H1 (cell line): ENCODE measurements at regions not wholly inside any gene's neighbourhood (a gene's known extent, or its start where the extent isn't known, plus 50 kb on each side); places are given as distances from the start of the nearest gene placed in this dataset.

Experiments used
- CTCF ChIA-PET: fragments of 300-600 bp; sonication (Branson Sonifier 250); formaldehyde crosslinking; loops from one replicate; lab custom pipeline; 2021; ENCODE audit not compliant: partially characterized antibody; lab: Charles Lee
- POLR2A ChIA-PET: fragments of 300-600 bp; sonication (Branson Sonifier 250); formaldehyde crosslinking; loops from one replicate; lab custom pipeline; 2021; ENCODE audit warnings: inconsistent platforms; ENCODE audit not compliant: partially characterized antibody; lab: Charles Lee
- DNase-seq, 2 experiments: peaks; one replicate each; pipeline versions ENCODE4 v3.0.0 to v3.0.0-alpha.2; 2010 to 2022; ENCODE audit warnings: low spot score in 2 of 2, low read depth in 1 of 2, mixed read lengths in 1 of 2
- FAIRE-seq: peaks from 2 replicates; lab custom pipeline; 2011; peaks lifted over from hg19 to GRCh38; lab: Jason Lieb, UNC
- H2AFZ ChIP-seq: 2 replicates; pipeline ENCODE4 v1.8.1; 2012; ENCODE audit warnings: low read length, inconsistent platforms
- H2AK5ac ChIP-seq: 2 replicates; pipeline ENCODE4 v1.6.1; 2013; ENCODE audit warnings: low read depth, low read length
- H2BK120ac ChIP-seq: replicated peaks from 2 replicates; pipeline ENCODE3; 2013; ENCODE audit warnings: low read depth, low read length, inconsistent platforms
- H2BK12ac ChIP-seq: 2 replicates; pipeline ENCODE4 v1.6.1; 2013; ENCODE audit warnings: low read depth, low read length
- H2BK15ac ChIP-seq: 2 replicates; pipeline ENCODE4 v1.6.1; 2013; ENCODE audit warnings: low read length
- H2BK20ac ChIP-seq: 2 replicates; pipeline ENCODE4 v1.6.1; 2013; ENCODE audit warnings: low read length
- H2BK5ac ChIP-seq: 2 replicates; pipeline ENCODE4 v1.6.1; 2013; ENCODE audit warnings: low read depth, low read length
- H3K14ac ChIP-seq: 2 replicates; pipeline ENCODE4 v1.6.1; 2013; ENCODE audit warnings: inconsistent platforms; ENCODE audit not compliant: insufficient read length
- H3K18ac ChIP-seq: 2 replicates; pipeline ENCODE4 v1.6.1; 2013; ENCODE audit warnings: low read length; ENCODE audit errors: extremely low read depth
- H3K23ac ChIP-seq: 2 replicates; pipeline ENCODE4 v1.6.1; 2013; ENCODE audit warnings: inconsistent platforms; ENCODE audit not compliant: insufficient read length
- H3K23me2 ChIP-seq: 2 replicates; pipeline ENCODE4 v1.6.1; 2013; ENCODE audit warnings: low read depth, low read length
- H3K27ac ChIP-seq: 2 replicates; pipeline ENCODE4 v1.6.1; 2011; ENCODE audit warnings: low read depth, low read length, inconsistent platforms
- H3K27me3 ChIP-seq, 4 experiments: replicated peaks in 1 of 4; 1 replicate in 1 of 4; 2 replicates in 3 of 4; pipeline versions ENCODE4 v1.6.1 to v1.8.1; 2011 to 2013; ENCODE audit warnings: low read length in 3 of 4, mild to moderate bottlenecking in 3 of 4, inconsistent platforms in 2 of 4, mixed read lengths in 2 of 4, moderate library complexity in 1 of 4; ENCODE audit not compliant: control insufficient read depth in 3 of 4, insufficient read depth in 3 of 4; ENCODE audit errors: extremely low read depth in 1 of 4
- H3K36me3 ChIP-seq, 4 experiments: 2 replicates each; pipeline versions ENCODE4 v1.6.1 to v1.8.1; 2011 to 2013; ENCODE audit warnings: mild to moderate bottlenecking in 4 of 4, low read length in 3 of 4, moderate library complexity in 2 of 4, control low read depth in 1 of 4, inconsistent platforms in 1 of 4; ENCODE audit not compliant: insufficient read depth in 4 of 4, control insufficient read depth in 2 of 4
- H3K4ac ChIP-seq: replicated peaks from 2 replicates; pipeline ENCODE3; 2013; ENCODE audit warnings: low read length, low read depth, mixed read lengths, inconsistent platforms; ENCODE audit not compliant: insufficient read length
- H3K4me1 ChIP-seq, 4 experiments: replicated peaks in 1 of 4; 1 replicate in 1 of 4; 2 replicates in 3 of 4; pipeline versions ENCODE4 v1.6.1 to v1.8.1; 2011 to 2013; ENCODE audit warnings: low read length in 3 of 4, inconsistent platforms in 2 of 4, mixed read lengths in 1 of 4; ENCODE audit not compliant: insufficient read depth in 4 of 4, control insufficient read depth in 3 of 4
- H3K4me2 ChIP-seq, 2 experiments: 2 replicates each; pipeline versions ENCODE4 v1.6.1 to v1.8.1; 2011 to 2013; ENCODE audit warnings: low read depth in 2 of 2, low read length in 2 of 2, control low read depth in 1 of 2, inconsistent platforms in 1 of 2, mild to moderate bottlenecking in 1 of 2; ENCODE audit not compliant: insufficient read depth in 1 of 2
- H3K4me3 ChIP-seq, 4 experiments: fragments of 200-600, 300-600 bp in 1 of 4; sonication (generic), shearing (Covaris generic), sonication (Bioruptor Twin) in 1 of 4; 2 replicates each; pipeline versions ENCODE4 v1.5.1 to v1.8.1; 2011 to 2016; ENCODE audit warnings: low read length in 4 of 4, low read depth in 3 of 4, control low read depth in 2 of 4, inconsistent platforms in 2 of 4, mild to moderate bottlenecking in 2 of 4, mixed read lengths in 1 of 4, moderate library complexity in 1 of 4; ENCODE audit not compliant: insufficient read depth in 2 of 4; ENCODE audit errors: extremely low read depth in 1 of 4
- H3K56ac ChIP-seq: replicated peaks from 2 replicates; pipeline ENCODE3; 2013; ENCODE audit warnings: low read depth, mild to moderate bottlenecking, mixed read lengths, low read length, inconsistent platforms; ENCODE audit not compliant: insufficient read length
- H3K79me1 ChIP-seq: 2 replicates; pipeline ENCODE4 v1.6.1; 2013; ENCODE audit warnings: low read depth, low read length, control low read depth
- H3K79me2 ChIP-seq, 2 experiments: 2 replicates each; pipeline versions ENCODE4 v1.6.1 to v1.8.1; 2012 to 2013; ENCODE audit warnings: low read length in 2 of 2, mild to moderate bottlenecking in 2 of 2, inconsistent platforms in 1 of 2; ENCODE audit not compliant: insufficient read depth in 2 of 2, control insufficient read depth in 1 of 2
- H3K9ac ChIP-seq, 4 experiments: replicated peaks in 1 of 4; 1 replicate in 1 of 4; 2 replicates in 3 of 4; pipeline versions ENCODE4 v1.6.1 to v1.8.1; 2011 to 2013; ENCODE audit warnings: low read depth in 3 of 4, low read length in 3 of 4, control low read depth in 2 of 4, mild to moderate bottlenecking in 2 of 4, moderate library complexity in 2 of 4, inconsistent platforms in 1 of 4; ENCODE audit errors: extremely low read depth in 1 of 4
- H3K9me3 ChIP-seq, 2 experiments: 2 replicates each; pipeline versions ENCODE4 v1.6.1 to v1.8.1; 2012 to 2013; ENCODE audit warnings: mild to moderate bottlenecking in 2 of 2, moderate library complexity in 2 of 2, control low read depth in 1 of 2, inconsistent platforms in 1 of 2, low read depth in 1 of 2, low read length in 1 of 2, mixed read lengths in 1 of 2; ENCODE audit not compliant: insufficient read depth in 2 of 2
- H4K20me1 ChIP-seq, 2 experiments: replicated peaks in 1 of 2; 2 replicates each; pipeline versions ENCODE3 to v1.8.1; 2011 to 2013; ENCODE audit warnings: inconsistent platforms in 2 of 2, low read length in 2 of 2, mild to moderate bottlenecking in 1 of 2; ENCODE audit not compliant: insufficient read depth in 2 of 2, control insufficient read depth in 1 of 2
- H4K5ac ChIP-seq: 2 replicates; pipeline ENCODE4 v1.6.1; 2013; ENCODE audit warnings: low read length, low read depth, mixed read lengths, inconsistent platforms; ENCODE audit not compliant: insufficient read length
- H4K8ac ChIP-seq: 2 replicates; pipeline ENCODE4 v1.8.0; 2013; ENCODE audit warnings: mild to moderate bottlenecking, moderate library complexity, low read length, inconsistent platforms; ENCODE audit not compliant: insufficient read depth; ENCODE audit errors: extremely low read depth
- H4K91ac ChIP-seq: replicated peaks from 2 replicates; pipeline ENCODE3; 2013; ENCODE audit warnings: low read length, mixed read lengths, inconsistent platforms; ENCODE audit not compliant: insufficient read length
- YY1 ChIP-seq: IDR thresholded peaks from 2 replicates; pipeline ENCODE4 v1.6.1; 2011; ENCODE audit warnings: low read depth, mild to moderate bottlenecking, low read length
- WGBS, 2 experiments: shearing (Covaris generic) in 1 of 2; methylation state at CpG; one replicate each; pipeline versions ENCODE4 v1.1.6 to v1.1.7; 2013 to 2015; ENCODE audit warnings: low lambda C conversion rate in 2 of 2, mixed read lengths in 2 of 2, inconsistent platforms in 1 of 2, low coverage in 1 of 2, missing lambda C conversion rate in 1 of 2; ENCODE audit not compliant: insufficient replicate concordance in 2 of 2, insufficient coverage in 1 of 2, insufficient read length in 1 of 2; ENCODE audit errors: extremely low coverage in 1 of 2, missing lambda C conversion rate in 1 of 2; 5-methylcytosine and 5-hydroxymethylcytosine counted together

GRCh38 chr15:62544446-62544845, 379.4 kb upstream of the C2CD4B start:
- H2BK120ac ChIP-seq, result no peak overlapping the region
- no peak overlapping the region for H3K18ac ChIP-seq
- H3K27ac ChIP-seq, result no peak overlapping the region
- H2AFZ ChIP-seq, result no peak overlapping the region
- 86% methylated on average over 3 of the region's 3 CpGs; no CpG with 5 or more reads in 1 of the 2 experiments for WGBS, 2 experiments
- H3K9ac ChIP-seq, result no peak overlapping the region
- H3K14ac ChIP-seq, result no peak overlapping the region
- H3K79me1 ChIP-seq, result no peaks in the 10 kb centered on the region; the same call in 1 of the 2 replicates
- no peaks in the 10 kb centered on the region for H3K79me2 ChIP-seq
- H4K91ac ChIP-seq, result no peak overlapping the region
- TF ChIP-seq YY1, result no peak
- TF ChIP-seq, all 59 proteins: peak for 0
- Histone ChIP-seq H4K20me1 (peaks cover 0 to 2% of the 10 kb centered on the region in 2 experiments), H3K9me3 (no peaks in the 10 kb centered on the region), H2BK5ac (no peak overlapping the region), H3K4me2 (no peak overlapping the region), H2BK12ac (no peak overlapping the region), H4K8ac (no peak overlapping the region), H3K27me3 (no peaks in the 10 kb centered on the region), H3K4me3 (no peak overlapping the region), H3K23me2 (no peaks in the 10 kb centered on the region; the same call in 1 of the 2 replicates), H3K4me1 (no peaks in the 10 kb centered on the region), H3K23ac (no peak overlapping the region), H2BK15ac (no peak overlapping the region), H2AK5ac (no peak overlapping the region), H4K5ac (no peak overlapping the region), H2BK20ac (no peak overlapping the region), H3K36me3 (no peaks in the 10 kb centered on the region), H3K56ac (no peak overlapping the region), H3K4ac (no peak overlapping the region)
- ChIA-PET CTCF (interaction anchor here (0.7 to 1.5 kb wide), 4 partner anchors 14 to 62 kb away, joined by 3 read pairs; no protein-coding TSS in a partner anchor), POLR2A (no interaction called here)
- DNase-seq (no peak), FAIRE-seq (no peak)
